LNCAP (cell line): ENCODE measurements at regions not wholly inside any gene's neighbourhood (a gene's known extent, or its start where the extent isn't known, plus 50 kb on each side); places are given as distances from the start of the nearest gene placed in this dataset.
A peak's percentile ranks its signal among the peaks of the same experiment; 100 is the strongest.

ENCODE experiments used
- CTCF ChIP-seq: fragments of 450-650 bp; IDR thresholded peaks from 2 replicates; pipeline ENCODE4 v1.5.1; 2017; ENCODE audit warnings: mild to moderate bottlenecking

- TF ChIP-seq CTCF, result no peak
Observed at GRCh38 chrX:7596822-7597221, 246.1 kb upstream of the VCX start.

- TF ChIP-seq CTCF, result peak; percentile 9; the same call in 1 of the 2 replicates
Observed at GRCh38 chrX:7586126-7586525, 256.8 kb upstream of the VCX start.

GRCh38 chrX:7582191-7582590 lies 260.8 kb upstream of the VCX start:
- TF ChIP-seq CTCF, result no peak

GRCh38 chrX:7580127-7580526 lies 262.8 kb upstream of the VCX start:
- no peak for TF ChIP-seq CTCF

DNA sequence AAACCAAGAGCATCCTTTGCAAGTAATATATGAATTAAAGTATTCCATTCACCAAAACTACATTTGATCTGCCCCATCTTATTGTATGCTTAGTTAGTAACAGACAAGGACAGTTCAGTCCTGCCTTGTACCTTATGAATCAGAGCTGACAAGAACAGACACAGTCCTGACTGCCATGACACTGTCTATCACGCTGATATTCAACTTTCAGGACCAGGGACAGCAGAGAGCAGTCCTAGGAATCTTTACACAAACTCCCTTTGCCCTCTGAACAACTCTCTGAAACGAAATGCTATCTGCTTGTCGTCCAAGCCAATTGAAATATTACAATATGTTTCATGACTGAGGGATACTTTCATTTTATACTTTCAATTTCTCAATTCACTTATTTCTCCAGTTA lies 268.6 kb upstream of the VCX start:
- TF ChIP-seq CTCF, result no peak

GRCh38 chrX:7570432-7571029 lies 272.4 kb upstream of the VCX start:
- no peak for TF ChIP-seq CTCF

GRCh38 chrX:7568597-7568996 lies 274.4 kb upstream of the VCX start:
- no peak for TF ChIP-seq CTCF

- no peak for TF ChIP-seq CTCF
Observed at GRCh38 chrX:7568130-7568529, 274.8 kb upstream of the VCX start.
